GM23248 (cell line): ENCODE measurements at regions not wholly inside any gene's neighbourhood (a gene's known extent, or its start where the extent isn't known, plus 50 kb on each side); places are given as distances from the start of the nearest gene placed in this dataset.

Source experiments
- EZH2 ChIP-seq: fragments of 200-600 bp; sonication (generic); IDR thresholded peaks from 2 replicates; pipeline ENCODE4 v1.6.1; 2018; ENCODE audit warnings: antibody characterized with exemption, mild to moderate bottlenecking; ENCODE audit not compliant: insufficient read depth, poor library complexity, severe bottlenecking
- EZH2phosphoT487 ChIP-seq: fragments of 200-600 bp; sonication (generic); IDR thresholded peaks from 2 replicates; pipeline ENCODE4 v1.6.1; 2018; ENCODE audit warnings: antibody characterized with exemption, moderate library complexity, mild to moderate bottlenecking, low read depth; ENCODE audit not compliant: insufficient read depth

DNA sequence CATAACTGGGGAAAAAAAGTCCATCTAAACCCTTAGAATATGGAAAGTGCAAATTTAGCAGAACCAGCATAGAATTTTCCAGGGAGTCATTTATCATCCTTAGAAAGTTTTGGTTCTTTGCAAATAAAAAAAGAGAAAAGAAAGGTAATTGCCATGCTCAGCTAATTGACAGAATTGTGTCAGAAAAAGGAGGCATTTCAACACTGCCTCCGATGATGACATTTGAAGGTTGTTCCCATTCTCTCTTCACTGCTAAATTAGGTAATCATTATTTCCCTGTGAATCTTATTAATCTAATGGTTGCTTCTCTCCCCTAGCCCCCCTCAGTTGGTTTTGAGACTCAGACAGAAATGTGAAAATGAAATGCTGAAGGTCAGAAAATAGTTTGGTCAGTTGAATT, 139.2 kb downstream of the PDCD6IP start:
- no peak for TF ChIP-seq EZH2
- TF ChIP-seq EZH2phosphoT487, result no peak
